NOMO-1 (cell line): ENCODE measurements at regions not wholly inside any gene's neighbourhood (a gene's known extent, or its start where the extent isn't known, plus 50 kb on each side); places are given as distances from the start of the nearest gene placed in this dataset.

ENCODE experiments used
- DNase-seq, 2 experiments: peaks; one replicate each; lab custom pipeline; 2025; ENCODE audit not compliant: unreplicated experiment in 2 of 2; lab: John Stamatoyannopoulos, UW

GRCh38 chr1:244106837-244107493, 55.9 kb downstream of the ZBTB18 start:
- DNase-seq: no peak

- no peak for DNase-seq
These were observed 59.9 kb downstream of the ZBTB18 start for GRCh38 chr1:244111027-244111426.

- DNase-seq: no peak
These were observed 61.0 kb downstream of the ZBTB18 start for GRCh38 chr1:244112041-244112440.

- DNase-seq: no peak
These were observed 61.6 kb downstream of the ZBTB18 start for GRCh38 chr1:244112636-244113035.

- no peak for DNase-seq
These were observed 62.6 kb downstream of the ZBTB18 start for GRCh38 chr1:244113532-244114320.

GRCh38 chr1:244114892-244115291, 63.8 kb downstream of the ZBTB18 start:
- no peak for DNase-seq

GRCh38 chr1:244116946-244117345, 65.9 kb downstream of the ZBTB18 start:
- no peak for DNase-seq

- DNase-seq: no peak
These were observed 67.2 kb downstream of the ZBTB18 start for GRCh38 chr1:244118109-244118761.

GRCh38 chr1:244128591-244129383, 77.7 kb downstream of the ZBTB18 start:
- no peak for DNase-seq

GRCh38 chr1:244137276-244137675, 86.2 kb downstream of the ZBTB18 start:
- DNase-seq: no peak

- no peak for DNase-seq
These were observed 86.6 kb downstream of the ZBTB18 start for GRCh38 chr1:244137725-244138124.

- DNase-seq: no peak
These were observed 87.3 kb downstream of the ZBTB18 start for GRCh38 chr1:244138399-244138798.

- no peak for DNase-seq
These were observed 88.6 kb downstream of the ZBTB18 start for GRCh38 chr1:244139655-244140054.

- no peak for DNase-seq
These were observed 89.3 kb downstream of the ZBTB18 start for GRCh38 chr1:244140420-244140819.

- no peak for DNase-seq
These were observed 93.0 kb downstream of the ZBTB18 start for GRCh38 chr1:244144053-244144452.

- DNase-seq: no peak
These were observed 99.0 kb downstream of the ZBTB18 start for GRCh38 chr1:244150071-244150470.

GRCh38 chr1:244150665-244151064, 99.6 kb downstream of the ZBTB18 start:
- no peak for DNase-seq

GRCh38 chr1:244151537-244151936, 100.5 kb downstream of the ZBTB18 start:
- DNase-seq: no peak

- no peak for DNase-seq
These were observed 103.4 kb downstream of the ZBTB18 start for GRCh38 chr1:244154508-244154871.

- no peak for DNase-seq
These were observed 103.9 kb downstream of the ZBTB18 start for GRCh38 chr1:244154872-244155531.

GRCh38 chr1:244155661-244156060, 104.6 kb downstream of the ZBTB18 start:
- DNase-seq: no peak
